ENCODE measurements at regions not wholly inside any gene's neighbourhood (a gene's known extent, or its start where the extent isn't known, plus 50 kb on each side); places are given as distances from the start of the nearest gene placed in this dataset.

DNA sequence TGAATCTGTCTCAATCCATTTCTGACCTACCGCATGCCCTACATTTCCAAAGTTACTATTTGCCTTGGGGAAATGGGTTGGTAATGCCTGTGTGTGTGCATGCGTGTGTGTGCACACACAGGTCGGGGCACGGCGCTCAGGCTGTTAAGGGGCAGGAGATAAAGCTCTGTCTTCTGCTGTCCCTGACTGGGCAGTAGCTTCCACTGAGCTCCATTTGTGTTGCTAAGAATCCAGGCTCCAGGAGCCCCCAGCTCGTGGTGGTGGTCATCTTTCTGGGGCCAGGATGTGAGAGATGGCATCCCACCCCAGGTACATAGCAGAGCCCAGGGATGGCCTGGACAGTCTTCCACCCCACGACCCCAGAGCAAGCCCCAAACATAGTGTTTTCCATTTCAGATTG is 66.7 kb upstream of the HS6ST1 start:
- Mint-ChIP-seq H3K36me3 (ENCODE audit: unreplicated experiment) (no peaks in the 10 kb centered on the region), H3K9me3 (ENCODE audit: unreplicated experiment) (peaks cover 7% of the 10 kb centered on the region), H3K27me3 (ENCODE audit: unreplicated experiment) (peaks cover 1% of the 10 kb centered on the region), H3K4me3 (ENCODE audit: unreplicated experiment) (no peak overlapping the region), H3K27ac (ENCODE audit: unreplicated experiment) (no peak overlapping the region), H3K4me1 (ENCODE audit: low read depth, unreplicated experiment) (peaks cover 25% of the 10 kb centered on the region)
- TF ChIP-seq, protein P1, sequence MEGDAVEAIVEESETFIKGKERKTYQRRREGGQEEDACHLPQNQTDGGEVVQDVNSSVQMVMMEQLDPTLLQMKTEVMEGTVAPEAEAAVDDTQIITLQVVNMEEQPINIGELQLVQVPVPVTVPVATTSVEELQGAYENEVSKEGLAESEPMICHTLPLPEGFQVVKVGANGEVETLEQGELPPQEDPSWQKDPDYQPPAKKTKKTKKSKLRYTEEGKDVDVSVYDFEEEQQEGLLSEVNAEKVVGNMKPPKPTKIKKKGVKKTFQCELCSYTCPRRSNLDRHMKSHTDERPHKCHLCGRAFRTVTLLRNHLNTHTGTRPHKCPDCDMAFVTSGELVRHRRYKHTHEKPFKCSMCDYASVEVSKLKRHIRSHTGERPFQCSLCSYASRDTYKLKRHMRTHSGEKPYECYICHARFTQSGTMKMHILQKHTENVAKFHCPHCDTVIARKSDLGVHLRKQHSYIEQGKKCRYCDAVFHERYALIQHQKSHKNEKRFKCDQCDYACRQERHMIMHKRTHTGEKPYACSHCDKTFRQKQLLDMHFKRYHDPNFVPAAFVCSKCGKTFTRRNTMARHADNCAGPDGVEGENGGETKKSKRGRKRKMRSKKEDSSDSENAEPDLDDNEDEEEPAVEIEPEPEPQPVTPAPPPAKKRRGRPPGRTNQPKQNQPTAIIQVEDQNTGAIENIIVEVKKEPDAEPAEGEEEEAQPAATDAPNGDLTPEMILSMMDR (IDR thresholded peaks at IDR 0.05; ENCODE audit: partially characterized antibody, unreplicated experiment): no peak
- no peak for DNase-seq

DNA sequence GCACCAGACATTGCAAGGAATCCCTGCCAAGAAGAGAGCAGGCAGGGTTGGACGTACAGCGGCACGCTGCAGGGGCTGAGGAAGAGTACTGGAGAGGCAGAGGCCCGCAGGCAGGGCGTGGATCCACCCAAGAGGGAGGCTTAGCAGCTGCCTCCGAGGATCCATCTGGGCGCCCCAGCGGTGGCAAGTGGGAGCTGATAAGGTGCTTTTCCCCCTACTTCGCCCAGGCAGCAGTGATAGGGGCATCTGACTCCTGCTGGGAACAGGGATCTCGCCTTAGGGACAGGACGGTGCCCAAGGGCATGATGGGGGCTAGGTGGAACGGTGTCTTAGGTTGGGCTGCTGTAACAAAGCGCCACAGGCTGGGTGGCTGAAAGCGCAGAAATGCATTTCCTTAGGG is 67.4 kb upstream of the HS6ST1 start:
- TF ChIP-seq, protein P1 (IDR thresholded peaks at IDR 0.05; ENCODE audit: partially characterized antibody, unreplicated experiment): no peak
- Mint-ChIP-seq H3K27ac (ENCODE audit: unreplicated experiment) (no peak overlapping the region), H3K27me3 (ENCODE audit: unreplicated experiment) (no peaks in the 10 kb centered on the region), H3K9me3 (ENCODE audit: unreplicated experiment) (peaks cover 7% of the 10 kb centered on the region), H3K4me1 (ENCODE audit: low read depth, unreplicated experiment) (peaks cover 23% of the 10 kb centered on the region), H3K4me3 (ENCODE audit: unreplicated experiment) (no peak overlapping the region), H3K36me3 (ENCODE audit: unreplicated experiment) (no peaks in the 10 kb centered on the region)
- no peak for DNase-seq

GRCh38 chr2:128388499-128388941 is 69.9 kb upstream of the HS6ST1 start:
- H3K4me3 Mint-ChIP-seq (ENCODE audit: unreplicated experiment): no peak overlapping the region
- H3K27me3 Mint-ChIP-seq (ENCODE audit: unreplicated experiment): no peaks in the 10 kb centered on the region
- H3K9me3 Mint-ChIP-seq (ENCODE audit: unreplicated experiment): peaks cover 8% of the 10 kb centered on the region
- no peaks in the 10 kb centered on the region for H3K36me3 Mint-ChIP-seq (ENCODE audit: unreplicated experiment)
- peaks cover 13% of the 10 kb centered on the region for H3K4me1 Mint-ChIP-seq (ENCODE audit: low read depth, unreplicated experiment)
- H3K27ac Mint-ChIP-seq (ENCODE audit: unreplicated experiment): no peak overlapping the region
- TF ChIP-seq, protein P1 (IDR thresholded peaks at IDR 0.05; ENCODE audit: partially characterized antibody, unreplicated experiment): no peak
- DNase-seq: no peak

DNA sequence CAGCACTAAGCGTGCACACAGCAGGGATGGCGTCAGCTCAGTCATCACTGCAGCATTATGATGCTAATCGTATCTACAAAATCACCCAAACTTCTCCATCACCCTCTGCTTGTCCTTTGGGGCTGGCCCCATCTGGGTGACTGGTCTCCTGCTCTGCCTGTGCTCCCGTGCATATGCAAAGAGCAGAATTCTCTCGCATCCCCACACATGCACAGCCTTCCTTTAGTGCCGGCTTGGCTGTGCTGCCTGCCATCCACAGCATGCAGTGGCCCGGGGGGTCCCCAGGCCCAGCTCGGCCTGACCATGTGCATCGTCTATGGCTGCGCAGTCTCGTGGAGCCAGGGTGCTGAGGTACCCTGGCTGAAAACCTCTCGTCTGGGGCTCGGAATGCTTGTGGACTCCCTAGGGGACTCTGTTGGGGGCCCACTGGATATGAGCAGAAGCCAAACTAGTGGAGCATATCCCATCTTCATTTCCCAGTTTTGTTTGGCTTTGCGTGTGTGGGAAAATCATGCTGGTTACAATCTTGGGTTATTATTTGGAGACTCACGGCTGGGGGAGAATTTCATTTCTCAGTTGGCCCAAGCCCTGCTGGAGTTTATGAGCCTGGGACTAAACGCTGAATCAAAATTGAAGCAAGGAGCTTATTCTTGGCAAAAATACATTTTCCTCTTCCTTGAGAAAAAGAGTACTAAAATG is 70.9 kb upstream of the HS6ST1 start:
- Mint-ChIP-seq H3K36me3 (ENCODE audit: unreplicated experiment) (no peaks in the 10 kb centered on the region), H3K4me1 (ENCODE audit: low read depth, unreplicated experiment) (peaks cover 13% of the 10 kb centered on the region)

More for the DNA sequence above, 70.9 kb upstream of the HS6ST1 start:
- Mint-ChIP-seq H3K9me3 (ENCODE audit: unreplicated experiment) (peaks cover 11% of the 10 kb centered on the region), H3K27me3 (ENCODE audit: unreplicated experiment) (no peaks in the 10 kb centered on the region), H3K4me3 (ENCODE audit: unreplicated experiment) (no peak overlapping the region), H3K27ac (ENCODE audit: unreplicated experiment) (no peak overlapping the region)
- TF ChIP-seq, protein P1 (IDR thresholded peaks at IDR 0.05; ENCODE audit: partially characterized antibody, unreplicated experiment): no peak
- DNase-seq: no peak

Measured in glutamatergic neuron (in vitro differentiated cells).